ENCODE measurements at regions not wholly inside any gene's neighbourhood (a gene's known extent, or its start where the extent isn't known, plus 50 kb on each side); places are given as distances from the start of the nearest gene placed in this dataset.

GRCh38 chr2:76563730-76564129 lies 853.0 kb upstream of the GCFC2 start:
- H3K36me3 Mint-ChIP-seq (ENCODE audit: low read depth) = peaks cover 4% of the 10 kb centered on the region
- peaks cover 7% of the 10 kb centered on the region for H3K9me3 Mint-ChIP-seq
- Histone ChIP-seq H3K4me3 (ENCODE audit: low read length) (no peak overlapping the region), H3K36me3 (ENCODE audit: control insufficient read depth, insufficient read depth, low read length) (no peaks in the 10 kb centered on the region), H3K4me1 (ENCODE audit: control insufficient read depth, insufficient read depth, low read length) (no peaks in the 10 kb centered on the region), H3K27ac (ENCODE audit: low read depth, low read length) (no peak overlapping the region), H3K9ac (ENCODE audit: extremely low read depth, low read length, poor library complexity, severe bottlenecking) (no peak overlapping the region), H3K9me3 (ENCODE audit: control insufficient read depth, low read length) (peaks cover 10% of the 10 kb centered on the region), H3K27me3 (ENCODE audit: control insufficient read depth, insufficient read depth, low read length, poor library complexity, severe bottlenecking) (no peaks in the 10 kb centered on the region)
- no peaks in the 10 kb centered on the region for H3K4me1 Mint-ChIP-seq
- TF ChIP-seq CTCF (conservative IDR thresholded peaks at IDR 0.05) = no peak
- H3K27ac Mint-ChIP-seq = no peak overlapping the region
- no peak overlapping the region for H3K4me3 Mint-ChIP-seq
- 95 to 100% methylated on average over 5 to 9 of the region's 9 CpGs for WGBS, 2 experiments (ENCODE audit: insufficient coverage in 1 of 2, insufficient read length in 1 of 2)
- no peak for DNase-seq
- H3K27me3 Mint-ChIP-seq (ENCODE audit: insufficient read depth) = no peaks in the 10 kb centered on the region

- H3K27ac ChIP-seq (ENCODE audit: low read depth, low read length) = no peak overlapping the region
- no peaks in the 10 kb centered on the region for H3K36me3 ChIP-seq (ENCODE audit: control insufficient read depth, insufficient read depth, low read length)
- Mint-ChIP-seq H3K27ac (no peak overlapping the region), H3K27me3 (ENCODE audit: insufficient read depth) (no peaks in the 10 kb centered on the region), H3K36me3 (ENCODE audit: low read depth) (no peaks in the 10 kb centered on the region), H3K9me3 (no peaks in the 10 kb centered on the region), H3K4me1 (no peaks in the 10 kb centered on the region), H3K4me3 (no peak overlapping the region)
- H3K4me1 ChIP-seq (ENCODE audit: control insufficient read depth, insufficient read depth, low read length) = no peaks in the 10 kb centered on the region
- no peaks in the 10 kb centered on the region for H3K9me3 ChIP-seq (ENCODE audit: control insufficient read depth, low read length)
- H3K9ac ChIP-seq (ENCODE audit: extremely low read depth, low read length, poor library complexity, severe bottlenecking) = no peak overlapping the region
- no peak for TF ChIP-seq CTCF (conservative IDR thresholded peaks at IDR 0.05)
- H3K27me3 ChIP-seq (ENCODE audit: control insufficient read depth, insufficient read depth, low read length, poor library complexity, severe bottlenecking) = no peaks in the 10 kb centered on the region
- no peak overlapping the region for H3K4me3 ChIP-seq (ENCODE audit: low read length)
- no peak for DNase-seq
These were observed 847.4 kb upstream of the GCFC2 start for GRCh38 chr2:76558157-76558556.

GRCh38 chr2:76556018-76556417 lies 845.3 kb upstream of the GCFC2 start:
- Histone ChIP-seq H3K9ac (ENCODE audit: extremely low read depth, low read length, poor library complexity, severe bottlenecking) (no peak overlapping the region), H3K27me3 (ENCODE audit: control insufficient read depth, insufficient read depth, low read length, poor library complexity, severe bottlenecking) (no peaks in the 10 kb centered on the region), H3K36me3 (ENCODE audit: control insufficient read depth, insufficient read depth, low read length) (no peaks in the 10 kb centered on the region), H3K4me3 (ENCODE audit: low read length) (no peak overlapping the region), H3K27ac (ENCODE audit: low read depth, low read length) (no peak overlapping the region), H3K4me1 (ENCODE audit: control insufficient read depth, insufficient read depth, low read length) (no peaks in the 10 kb centered on the region), H3K9me3 (ENCODE audit: control insufficient read depth, low read length) (no peaks in the 10 kb centered on the region)
- no peak for DNase-seq
- Mint-ChIP-seq H3K27me3 (ENCODE audit: insufficient read depth) (no peaks in the 10 kb centered on the region), H3K9me3 (no peaks in the 10 kb centered on the region), H3K4me1 (no peaks in the 10 kb centered on the region), H3K4me3 (no peak overlapping the region), H3K27ac (no peak overlapping the region), H3K36me3 (ENCODE audit: low read depth) (no peaks in the 10 kb centered on the region)
- TF ChIP-seq CTCF (conservative IDR thresholded peaks at IDR 0.05) = no peak
- WGBS, 2 experiments (ENCODE audit: insufficient coverage in 1 of 2, insufficient read length in 1 of 2) = 92 to 100% methylated on average over 2 of the region's 2 CpGs
